ENCODE measurements at regions not wholly inside any gene's neighbourhood (a gene's known extent, or its start where the extent isn't known, plus 50 kb on each side); places are given as distances from the start of the nearest gene placed in this dataset.
A peak's percentile ranks its signal among the peaks of the same experiment; 100 is the strongest.

GRCh38 chr5:157930710-157931109 lies 71.8 kb upstream of the CLINT1 start:
- ATAC-seq = no peak
- intact Hi-C loops (cut with DNase I) = no loop called here
- Histone ChIP-seq H3K4me1 (no peaks in the 10 kb centered on the region), H3K27ac (no peak overlapping the region), H3K36me3 (no peaks in the 10 kb centered on the region), H3K9me3 (peaks cover 11% of the 10 kb centered on the region), H3K27me3 (ENCODE audit: low read depth) (no peaks in the 10 kb centered on the region), H3K4me3 (no peak overlapping the region)
- TF ChIP-seq, protein P1, sequence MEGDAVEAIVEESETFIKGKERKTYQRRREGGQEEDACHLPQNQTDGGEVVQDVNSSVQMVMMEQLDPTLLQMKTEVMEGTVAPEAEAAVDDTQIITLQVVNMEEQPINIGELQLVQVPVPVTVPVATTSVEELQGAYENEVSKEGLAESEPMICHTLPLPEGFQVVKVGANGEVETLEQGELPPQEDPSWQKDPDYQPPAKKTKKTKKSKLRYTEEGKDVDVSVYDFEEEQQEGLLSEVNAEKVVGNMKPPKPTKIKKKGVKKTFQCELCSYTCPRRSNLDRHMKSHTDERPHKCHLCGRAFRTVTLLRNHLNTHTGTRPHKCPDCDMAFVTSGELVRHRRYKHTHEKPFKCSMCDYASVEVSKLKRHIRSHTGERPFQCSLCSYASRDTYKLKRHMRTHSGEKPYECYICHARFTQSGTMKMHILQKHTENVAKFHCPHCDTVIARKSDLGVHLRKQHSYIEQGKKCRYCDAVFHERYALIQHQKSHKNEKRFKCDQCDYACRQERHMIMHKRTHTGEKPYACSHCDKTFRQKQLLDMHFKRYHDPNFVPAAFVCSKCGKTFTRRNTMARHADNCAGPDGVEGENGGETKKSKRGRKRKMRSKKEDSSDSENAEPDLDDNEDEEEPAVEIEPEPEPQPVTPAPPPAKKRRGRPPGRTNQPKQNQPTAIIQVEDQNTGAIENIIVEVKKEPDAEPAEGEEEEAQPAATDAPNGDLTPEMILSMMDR (IDR thresholded peaks at IDR 0.05) = no peak
- no peak for DNase-seq

DNA sequence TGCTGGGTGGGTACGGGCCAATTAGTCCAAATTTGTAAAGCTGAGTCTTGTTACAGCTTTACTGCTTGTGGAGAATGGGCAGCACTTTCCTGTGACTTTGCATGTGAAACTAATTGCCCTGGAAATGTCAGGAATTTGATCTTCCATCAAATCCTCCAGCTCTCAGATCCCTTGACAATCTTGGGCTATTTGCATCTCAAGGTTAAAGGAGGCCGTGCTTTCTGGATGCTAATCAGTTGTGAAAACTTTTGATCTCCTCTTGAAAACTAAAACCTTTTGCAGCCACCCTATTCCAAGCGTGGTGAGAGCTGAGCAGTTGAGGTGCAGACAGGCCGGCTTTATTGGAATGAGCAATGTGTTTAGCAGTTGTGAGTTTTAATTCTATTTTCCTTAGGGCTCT lies 68.0 kb upstream of the CLINT1 start:
- intact Hi-C loops (cut with DNase I) = no loop called here
- no peak overlapping the region for H3K27ac ChIP-seq
- TF ChIP-seq, protein P1 (IDR thresholded peaks at IDR 0.05) = no peak
- no peaks in the 10 kb centered on the region for H3K4me1 ChIP-seq
- ATAC-seq (no peak), DNase-seq (no peak)
- H3K27me3 ChIP-seq (ENCODE audit: low read depth) = no peaks in the 10 kb centered on the region
- no peaks in the 10 kb centered on the region for H3K9me3 ChIP-seq
- H3K36me3 ChIP-seq = no peaks in the 10 kb centered on the region
- H3K4me3 ChIP-seq = no peak overlapping the region

- Histone ChIP-seq H3K9me3 (no peaks in the 10 kb centered on the region), H3K27ac (no peak overlapping the region), H3K36me3 (no peaks in the 10 kb centered on the region), H3K4me1 (no peaks in the 10 kb centered on the region), H3K4me3 (no peak overlapping the region), H3K27me3 (ENCODE audit: low read depth) (no peaks in the 10 kb centered on the region)
- TF ChIP-seq, protein P1 (IDR thresholded peaks at IDR 0.05) = no peak
- no peak for ATAC-seq
- DNase-seq = no peak
- intact Hi-C loops (cut with DNase I) = no loop called here
Observed at GRCh38 chr5:157925786-157926671, 67.1 kb upstream of the CLINT1 start.

GRCh38 chr5:157924931-157925729 lies 66.2 kb upstream of the CLINT1 start:
- H3K4me3 ChIP-seq = no peak overlapping the region
- peaks cover 5% of the 10 kb centered on the region for H3K4me1 ChIP-seq
- no peaks in the 10 kb centered on the region for H3K27me3 ChIP-seq (ENCODE audit: low read depth)
- H3K27ac ChIP-seq = no peak overlapping the region
- DNase-seq (no peak), ATAC-seq (peak; percentile 90 to 94)
- H3K36me3 ChIP-seq = no peaks in the 10 kb centered on the region
- TF ChIP-seq, protein P1 (IDR thresholded peaks at IDR 0.05) = no peak
- no peaks in the 10 kb centered on the region for H3K9me3 ChIP-seq
- intact Hi-C loops (cut with DNase I) = no loop called here

DNA sequence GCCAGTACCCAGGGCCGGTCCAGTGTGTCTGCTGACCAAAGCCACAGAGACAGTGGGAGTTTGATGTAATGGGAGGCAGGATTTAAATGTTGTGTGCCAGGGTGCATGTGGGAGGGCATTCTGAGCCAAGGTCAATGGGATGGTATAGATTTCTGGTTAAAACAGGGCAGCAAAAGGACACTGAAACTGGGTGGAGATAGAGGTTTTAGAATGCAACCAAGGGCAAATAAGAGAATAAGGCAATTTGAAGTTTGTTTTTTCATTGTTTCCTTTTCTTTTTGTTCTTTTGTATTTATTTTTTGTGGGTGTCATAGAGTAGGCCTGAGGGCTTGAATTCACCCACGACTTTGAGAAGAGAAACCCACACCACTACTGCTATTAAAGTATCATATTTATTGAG lies 65.5 kb upstream of the CLINT1 start:
- TF ChIP-seq, protein P1 (IDR thresholded peaks at IDR 0.05) = no peak
- peaks cover 12% of the 10 kb centered on the region for H3K4me1 ChIP-seq
- intact Hi-C loops (cut with DNase I) = no loop called here
- H3K9me3 ChIP-seq = no peaks in the 10 kb centered on the region
- no peak overlapping the region for H3K4me3 ChIP-seq
- H3K36me3 ChIP-seq = no peaks in the 10 kb centered on the region
- no peaks in the 10 kb centered on the region for H3K27me3 ChIP-seq (ENCODE audit: low read depth)
- no peak for DNase-seq
- no peak for ATAC-seq
- H3K27ac ChIP-seq = no peak overlapping the region
